CD14-positive monocyte (primary cell): ENCODE measurements at regions not wholly inside any gene's neighbourhood (a gene's known extent, or its start where the extent isn't known, plus 50 kb on each side); places are given as distances from the start of the nearest gene placed in this dataset.

Experiments used
- DNase-seq, 3 donors: peaks; one replicate each; pipeline ENCODE4 v3.0.0-alpha.2; 2011 to 2022
- H2AFZ ChIP-seq: 2 replicates; pipeline ENCODE4 v1.6.0; 2012; ENCODE audit warnings: mild to moderate bottlenecking, low read depth, low read length, inconsistent platforms; ENCODE audit not compliant: insufficient read depth, poor library complexity, severe bottlenecking
- H3K27ac ChIP-seq, 2 donors: 1 replicate in 1 of 2; 2 replicates in 1 of 2; pipeline ENCODE4 v1.5.1; 2012 to 2013; ENCODE audit warnings: low read length in 2 of 2, control low read depth in 1 of 2, inconsistent platforms in 1 of 2, low read depth in 1 of 2, mild to moderate bottlenecking in 1 of 2
- H3K27me3 ChIP-seq, 2 donors: one replicate each; pipeline versions ENCODE4 v1.6.0 to v1.6.1; 2011 to 2013; ENCODE audit warnings: low read length in 2 of 2; ENCODE audit not compliant: control insufficient read depth in 2 of 2, insufficient read depth in 2 of 2
- H3K36me3 ChIP-seq, 2 donors: replicated peaks in 1 of 2; 1 replicate in 1 of 2; 2 replicates in 1 of 2; pipeline versions ENCODE4 v1.5.1 to v1.6.1; 2012 to 2013; ENCODE audit warnings: low read length in 2 of 2, control low read depth in 1 of 2, inconsistent platforms in 1 of 2, mild to moderate bottlenecking in 1 of 2; ENCODE audit not compliant: insufficient read depth in 2 of 2, control insufficient read depth in 1 of 2
- H3K4me1 ChIP-seq, 2 donors: 1 replicate in 1 of 2; 2 replicates in 1 of 2; pipeline versions ENCODE4 v1.5.1 to v1.6.1; 2012 to 2013; ENCODE audit warnings: low read length in 2 of 2, control low read depth in 1 of 2, inconsistent platforms in 1 of 2, mild to moderate bottlenecking in 1 of 2, moderate library complexity in 1 of 2; ENCODE audit not compliant: insufficient read depth in 2 of 2, control insufficient read depth in 1 of 2
- H3K4me2 ChIP-seq: replicated peaks from 2 replicates; pipeline ENCODE3; 2012; ENCODE audit warnings: low read length, moderate library complexity, mild to moderate bottlenecking; ENCODE audit not compliant: poor library complexity, severe bottlenecking; ENCODE audit errors: extremely low read depth
- H3K4me3 ChIP-seq, 3 experiments: fragments of 200-600 bp in 1 of 3; sonication (generic) in 1 of 3; replicated peaks in 1 of 3; 1 replicate in 2 of 3; 2 replicates in 1 of 3; pipeline ENCODE4 v1.5.1; 2011 to 2013; ENCODE audit warnings: low read length in 3 of 3, mild to moderate bottlenecking in 3 of 3, control low read depth in 2 of 3, low read depth in 2 of 3, inconsistent platforms in 1 of 3, moderate library complexity in 1 of 3
- H3K79me2 ChIP-seq: 2 replicates; pipeline ENCODE4 v1.6.0; 2012; ENCODE audit warnings: mild to moderate bottlenecking, control low read depth, inconsistent platforms, low read length, moderate library complexity; ENCODE audit not compliant: insufficient read depth
- H3K9ac ChIP-seq: 2 replicates; pipeline ENCODE4 v1.6.0; 2017; ENCODE audit warnings: low read length, mild to moderate bottlenecking; ENCODE audit not compliant: insufficient read depth, poor library complexity, severe bottlenecking
- H3K9me3 ChIP-seq, 2 donors: replicated peaks in 1 of 2; 1 replicate in 1 of 2; 2 replicates in 1 of 2; pipeline versions ENCODE4 v1.5.1 to v1.6.1; 2012 to 2013; ENCODE audit warnings: low read length in 2 of 2, control low read depth in 1 of 2; ENCODE audit not compliant: control insufficient read depth in 1 of 2, insufficient read depth in 1 of 2
- H4K20me1 ChIP-seq: 2 replicates; pipeline ENCODE4 v1.6.0; 2012; ENCODE audit warnings: mild to moderate bottlenecking, low read length, control low read depth, moderate library complexity; ENCODE audit not compliant: insufficient read depth
- H3K27ac Mint-ChIP-seq, 7 donors: one replicate each; pipeline ENCODE4 v1.8.0; 2020; ENCODE audit warnings: mild to moderate bottlenecking in 7 of 7, mixed read lengths in 7 of 7, moderate library complexity in 6 of 7, inconsistent platforms in 2 of 7
- H3K27me3 Mint-ChIP-seq, 3 donors: one replicate each; pipeline ENCODE4 v1.8.0; 2021 to 2022; ENCODE audit warnings: low read depth in 3 of 3, mild to moderate bottlenecking in 3 of 3, mixed read lengths in 3 of 3, moderate library complexity in 3 of 3, inconsistent platforms in 1 of 3
- H3K36me3 Mint-ChIP-seq, 2 donors: one replicate each; pipeline ENCODE4 v1.8.0; 2020; ENCODE audit warnings: mixed read lengths in 2 of 2, inconsistent platforms in 1 of 2, mild to moderate bottlenecking in 1 of 2
- H3K4me1 Mint-ChIP-seq: one replicate; pipeline ENCODE4 v1.8.0; 2020; ENCODE audit warnings: mild to moderate bottlenecking, mixed read lengths
- H3K4me3 Mint-ChIP-seq, 2 donors: one replicate each; pipeline ENCODE4 v1.8.0; 2020; ENCODE audit warnings: mild to moderate bottlenecking in 2 of 2, mixed read lengths in 2 of 2, moderate library complexity in 1 of 2
- H3K9me3 Mint-ChIP-seq, 7 donors: one replicate each; pipeline ENCODE4 v1.8.0; 2020 to 2022; ENCODE audit warnings: mixed read lengths in 7 of 7, mild to moderate bottlenecking in 6 of 7, moderate library complexity in 6 of 7, inconsistent platforms in 2 of 7
- WGBS: methylation state at CpG from one replicate; pipeline ENCODE4 v1.1.5; 2013; ENCODE audit warnings: missing lambda C conversion rate; ENCODE audit not compliant: insufficient coverage; 5-methylcytosine and 5-hydroxymethylcytosine counted together
- intact Hi-C, 2 donors: fragments of 100-400 bp; cut with micrococcal nuclease; formaldehyde crosslinking; loops; one replicate each; pipeline versions ENCODE4 v1.15.0 to v1.15.1; 2023
- TF ChIP-seq, protein P1 (sequence below): fragments of 200-600 bp; IDR thresholded peaks from one replicate; pipeline ENCODE4 v1.8.0; 2022; ENCODE audit warnings: antibody characterized with exemption, mild to moderate bottlenecking

GRCh38 chr3:44055951-44056350 lies 185.7 kb upstream of the TOPAZ1 start:
- no peak overlapping the region for H3K4me3 ChIP-seq
- H3K4me1 ChIP-seq, result no peaks in the 10 kb centered on the region
- no peaks in the 10 kb centered on the region for H3K36me3 ChIP-seq
- no peak overlapping the region for H2AFZ ChIP-seq
- H3K36me3 Mint-ChIP-seq, result no peaks in the 10 kb centered on the region
- no peak overlapping the region for H3K4me3 Mint-ChIP-seq
- H3K9me3 ChIP-seq, result no peaks in the 10 kb centered on the region
- no peaks in the 10 kb centered on the region for H3K27me3 ChIP-seq
- no peak overlapping the region for H3K9ac ChIP-seq
- H3K27me3 Mint-ChIP-seq, result peaks cover 2 to 13% (median 8%) of the 10 kb centered on the region in 3 donors
- peaks cover 0 to 6% (median 0%) of the 10 kb centered on the region in 7 donors for H3K9me3 Mint-ChIP-seq
- no peaks in the 10 kb centered on the region for H3K4me1 Mint-ChIP-seq
- no peak overlapping the region for H3K27ac ChIP-seq
- H3K27ac Mint-ChIP-seq, result no peak overlapping the region
- DNase-seq, result no peak
- no peaks in the 10 kb centered on the region for H3K79me2 ChIP-seq
- WGBS, result 100% methylated on average over 3 of the region's 3 CpGs
- no peak overlapping the region for H3K4me2 ChIP-seq
- TF ChIP-seq, protein P1, sequence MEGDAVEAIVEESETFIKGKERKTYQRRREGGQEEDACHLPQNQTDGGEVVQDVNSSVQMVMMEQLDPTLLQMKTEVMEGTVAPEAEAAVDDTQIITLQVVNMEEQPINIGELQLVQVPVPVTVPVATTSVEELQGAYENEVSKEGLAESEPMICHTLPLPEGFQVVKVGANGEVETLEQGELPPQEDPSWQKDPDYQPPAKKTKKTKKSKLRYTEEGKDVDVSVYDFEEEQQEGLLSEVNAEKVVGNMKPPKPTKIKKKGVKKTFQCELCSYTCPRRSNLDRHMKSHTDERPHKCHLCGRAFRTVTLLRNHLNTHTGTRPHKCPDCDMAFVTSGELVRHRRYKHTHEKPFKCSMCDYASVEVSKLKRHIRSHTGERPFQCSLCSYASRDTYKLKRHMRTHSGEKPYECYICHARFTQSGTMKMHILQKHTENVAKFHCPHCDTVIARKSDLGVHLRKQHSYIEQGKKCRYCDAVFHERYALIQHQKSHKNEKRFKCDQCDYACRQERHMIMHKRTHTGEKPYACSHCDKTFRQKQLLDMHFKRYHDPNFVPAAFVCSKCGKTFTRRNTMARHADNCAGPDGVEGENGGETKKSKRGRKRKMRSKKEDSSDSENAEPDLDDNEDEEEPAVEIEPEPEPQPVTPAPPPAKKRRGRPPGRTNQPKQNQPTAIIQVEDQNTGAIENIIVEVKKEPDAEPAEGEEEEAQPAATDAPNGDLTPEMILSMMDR, result no peak
- intact Hi-C loops, result no loop called here
- H4K20me1 ChIP-seq, result no peaks in the 10 kb centered on the region

GRCh38 chr3:44056446-44057240 lies 185.0 kb upstream of the TOPAZ1 start:
- 94% methylated on average over 3 of the region's 10 CpGs for WGBS
- Mint-ChIP-seq H3K4me3 (no peak overlapping the region), H3K36me3 (no peaks in the 10 kb centered on the region), H3K4me1 (no peaks in the 10 kb centered on the region), H3K27me3 (peaks cover 0 to 13% (median 8%) of the 10 kb centered on the region in 3 donors), H3K9me3 (peaks cover 0 to 6% (median 0%) of the 10 kb centered on the region in 7 donors), H3K27ac (no peak overlapping the region)
- intact Hi-C loops, result no loop called here
- Histone ChIP-seq H3K27ac (no peak overlapping the region), H3K4me3 (no peak overlapping the region), H3K4me1 (no peaks in the 10 kb centered on the region), H3K4me2 (no peak overlapping the region), H3K9me3 (no peaks in the 10 kb centered on the region), H2AFZ (no peak overlapping the region), H3K36me3 (no peaks in the 10 kb centered on the region), H4K20me1 (no peaks in the 10 kb centered on the region), H3K79me2 (no peaks in the 10 kb centered on the region), H3K9ac (no peak overlapping the region), H3K27me3 (no peaks in the 10 kb centered on the region)
- no peak for DNase-seq
- TF ChIP-seq, protein P1, result no peak
